ENCODE measurements at regions not wholly inside any gene's neighbourhood (a gene's known extent, or its start where the extent isn't known, plus 50 kb on each side); places are given as distances from the start of the nearest gene placed in this dataset.

DNA sequence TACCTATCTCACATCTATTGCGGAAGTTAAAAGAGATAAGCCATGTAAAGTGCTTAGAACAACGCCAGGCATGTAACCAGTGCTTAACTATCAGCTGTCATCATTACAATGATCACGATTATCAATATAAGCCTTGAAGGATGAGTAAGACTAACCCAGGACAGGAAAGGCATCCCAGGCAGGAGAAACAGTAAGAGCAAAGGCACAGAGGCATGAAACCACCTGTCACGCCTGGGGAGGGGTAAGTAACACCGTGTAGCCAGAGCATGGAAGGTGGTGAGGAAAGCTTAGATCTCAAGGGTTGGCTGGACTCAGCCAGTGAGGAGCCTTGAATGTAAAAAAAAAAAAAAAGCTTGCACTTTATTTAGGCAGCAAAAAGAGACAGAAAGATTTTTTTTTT is 71.7 kb upstream of the NOCT start:
- no peak for DNase-seq (ENCODE audit: low read depth, low spot score)
- Histone ChIP-seq H3K4me3 (no peak overlapping the region), H3K9me3 (ENCODE audit: low read depth, low read length) (no peaks in the 10 kb centered on the region), H3K27ac (no peak overlapping the region), H3K36me3 (ENCODE audit: insufficient read depth, low read length) (no peaks in the 10 kb centered on the region), H3K9ac (ENCODE audit: insufficient read length) (no peak overlapping the region)
- TF ChIP-seq FOXP2 (optimal IDR thresholded peaks at IDR 0.05; ENCODE audit: control extremely low read depth, extremely low read length, insufficient read depth), result no peak
- TF ChIP-seq EZH2 (IDR thresholded peaks at IDR 0.05), result no peak
- TF ChIP-seq POLR2AphosphoS5 (IDR thresholded peaks at IDR 0.05; ENCODE audit: borderline replicate concordance, low read depth, low read length), result no peak

DNA sequence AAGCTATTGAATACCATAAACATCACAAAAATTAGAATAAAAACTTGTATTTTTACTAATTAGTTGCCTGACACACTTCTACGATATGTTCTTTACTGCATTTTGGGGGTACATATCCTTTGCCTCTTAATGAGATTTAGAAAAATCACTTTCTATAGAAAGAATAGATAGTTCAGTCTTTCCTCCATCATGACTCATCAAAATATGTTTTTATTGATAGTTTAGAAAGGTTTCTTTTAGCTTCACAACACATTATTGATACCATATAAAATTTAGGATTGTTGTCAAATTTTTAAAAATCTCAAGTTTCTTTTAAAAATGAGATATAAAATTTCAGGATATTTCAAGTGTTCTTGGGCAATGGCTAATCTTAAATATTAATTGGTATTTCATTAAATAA is 74.5 kb upstream of the NOCT start:
- Histone ChIP-seq H3K27ac (no peak overlapping the region), H3K36me3 (ENCODE audit: insufficient read depth, low read length) (no peaks in the 10 kb centered on the region), H3K4me3 (no peak overlapping the region), H3K9me3 (ENCODE audit: low read depth, low read length) (no peaks in the 10 kb centered on the region), H3K9ac (ENCODE audit: insufficient read length) (no peak overlapping the region)
- DNase-seq (ENCODE audit: low read depth, low spot score), result no peak
- TF ChIP-seq POLR2AphosphoS5 (IDR thresholded peaks at IDR 0.05; ENCODE audit: borderline replicate concordance, low read depth, low read length) (no peak), EZH2 (IDR thresholded peaks at IDR 0.05) (no peak), FOXP2 (optimal IDR thresholded peaks at IDR 0.05; ENCODE audit: control extremely low read depth, extremely low read length, insufficient read depth) (no peak)

DNA sequence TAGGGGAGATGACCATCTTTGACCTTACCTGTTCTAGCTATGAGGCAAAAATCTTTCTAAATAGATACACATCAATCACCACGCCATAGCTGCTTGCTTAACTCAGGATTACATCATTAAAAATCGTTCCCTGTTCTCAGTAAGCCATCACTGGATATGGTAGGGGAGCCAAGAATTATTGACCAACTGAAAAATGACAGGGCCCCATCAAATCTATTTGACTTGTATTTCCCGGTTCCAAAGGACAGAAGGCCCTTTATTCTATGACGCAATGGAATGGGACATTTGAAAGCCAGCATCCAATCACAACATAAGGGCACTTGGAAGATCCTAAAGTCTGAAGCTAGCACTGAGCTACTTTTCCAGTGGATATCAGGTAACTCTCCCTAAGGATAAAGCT is 75.6 kb upstream of the NOCT start:
- no peak for DNase-seq (ENCODE audit: low read depth, low spot score)
- H3K9ac ChIP-seq (ENCODE audit: insufficient read length), result no peak overlapping the region
- H3K27ac ChIP-seq, result no peak overlapping the region
- no peaks in the 10 kb centered on the region for H3K36me3 ChIP-seq (ENCODE audit: insufficient read depth, low read length)
- no peaks in the 10 kb centered on the region for H3K9me3 ChIP-seq (ENCODE audit: low read depth, low read length)
- no peak for TF ChIP-seq FOXP2 (optimal IDR thresholded peaks at IDR 0.05; ENCODE audit: control extremely low read depth, extremely low read length, insufficient read depth)
- no peak for TF ChIP-seq POLR2AphosphoS5 (IDR thresholded peaks at IDR 0.05; ENCODE audit: borderline replicate concordance, low read depth, low read length)
- no peak for TF ChIP-seq EZH2 (IDR thresholded peaks at IDR 0.05)
- H3K4me3 ChIP-seq, result no peak overlapping the region

DNA sequence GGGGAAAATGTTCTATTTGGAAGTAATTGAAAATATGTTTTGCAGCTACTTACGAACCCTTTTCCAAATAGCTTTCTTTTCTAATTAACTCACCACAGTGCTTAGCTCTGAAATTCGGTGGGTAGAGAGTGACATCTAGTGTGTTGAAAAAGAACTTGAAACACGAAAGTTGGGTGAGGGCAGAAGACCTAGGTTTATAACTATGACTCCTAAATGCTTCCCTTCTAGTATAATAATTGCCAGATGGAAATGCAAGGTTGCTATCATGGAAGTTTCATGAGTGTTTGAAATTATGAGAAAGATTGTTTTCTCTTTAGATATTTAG is 77.3 kb upstream of the NOCT start:
- peak overlapping the region; percentile 69 for H3K4me3 ChIP-seq
- H3K36me3 ChIP-seq (ENCODE audit: insufficient read depth, low read length), result no peaks in the 10 kb centered on the region
- peak overlapping the region; percentile 48 for H3K9ac ChIP-seq (ENCODE audit: insufficient read length)
- no peaks in the 10 kb centered on the region for H3K9me3 ChIP-seq (ENCODE audit: low read depth, low read length)
- DNase-seq (ENCODE audit: low read depth, low spot score), result peak; percentile 75
- peak overlapping the region; percentile 19; the same call in 1 of the 2 replicates for H3K27ac ChIP-seq
- TF ChIP-seq POLR2AphosphoS5 (IDR thresholded peaks at IDR 0.05; ENCODE audit: borderline replicate concordance, low read depth, low read length), result no peak
- no peak for TF ChIP-seq EZH2 (IDR thresholded peaks at IDR 0.05)
- no peak for TF ChIP-seq FOXP2 (optimal IDR thresholded peaks at IDR 0.05; ENCODE audit: control extremely low read depth, extremely low read length, insufficient read depth)

DNA sequence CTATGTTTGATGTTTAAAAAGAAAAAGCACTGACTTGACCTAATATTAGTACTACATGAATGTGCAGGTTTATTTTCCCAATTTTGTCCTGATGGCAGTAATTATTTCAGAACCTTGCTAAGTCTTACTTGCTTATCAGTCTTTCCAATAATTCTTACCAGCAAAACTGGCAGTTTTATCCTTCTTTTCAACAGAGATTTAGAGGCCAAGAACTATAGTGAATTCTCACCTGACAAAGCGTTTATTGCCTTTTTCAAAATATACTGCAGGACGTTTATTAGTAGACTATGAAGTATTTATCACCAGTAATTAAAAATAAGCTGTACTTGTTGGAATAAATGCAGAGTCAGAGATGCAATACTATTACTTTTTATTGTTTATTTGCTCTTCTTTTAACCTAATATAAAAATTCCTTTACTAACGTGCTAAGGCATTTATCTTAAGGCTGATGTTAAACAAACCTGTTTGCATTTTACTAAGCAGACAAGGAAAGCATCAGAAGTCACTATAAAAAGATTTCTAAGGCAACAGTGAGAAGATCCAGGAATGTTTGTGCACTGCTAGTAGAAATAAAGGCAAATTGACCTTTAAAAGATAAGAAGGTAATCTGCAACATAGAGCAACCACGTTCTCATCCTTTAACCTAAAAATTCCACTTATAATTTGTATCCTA is 80.3 kb upstream of the NOCT start:
- no peaks in the 10 kb centered on the region for H3K36me3 ChIP-seq (ENCODE audit: insufficient read depth, low read length)
- no peak overlapping the region for H3K4me3 ChIP-seq
- no peak for TF ChIP-seq FOXP2 (optimal IDR thresholded peaks at IDR 0.05; ENCODE audit: control extremely low read depth, extremely low read length, insufficient read depth)
- no peak for TF ChIP-seq EZH2 (IDR thresholded peaks at IDR 0.05)
- TF ChIP-seq POLR2AphosphoS5 (IDR thresholded peaks at IDR 0.05; ENCODE audit: borderline replicate concordance, low read depth, low read length), result no peak
- H3K27ac ChIP-seq, result no peak overlapping the region
- H3K9me3 ChIP-seq (ENCODE audit: low read depth, low read length), result no peaks in the 10 kb centered on the region
- DNase-seq (ENCODE audit: low read depth, low spot score), result no peak
- no peak overlapping the region for H3K9ac ChIP-seq (ENCODE audit: insufficient read length)

DNA sequence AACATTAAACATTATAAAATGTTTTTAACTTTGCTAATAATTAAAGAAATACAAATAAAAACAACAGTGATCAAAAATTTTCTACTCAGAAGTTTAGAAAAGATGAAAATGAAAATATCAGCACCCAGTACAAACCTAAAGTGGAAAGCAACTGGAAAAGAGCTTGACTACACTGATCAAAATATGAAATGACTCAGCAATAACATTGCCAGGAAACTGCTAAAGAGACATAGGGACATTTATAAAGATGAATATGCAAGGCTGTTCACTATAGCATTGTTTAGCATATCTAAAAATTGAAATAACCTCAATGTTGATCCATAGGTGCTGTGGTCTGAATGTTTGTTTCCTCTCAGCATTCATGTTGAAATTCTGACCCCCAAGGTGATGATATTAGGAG is 88.5 kb upstream of the NOCT start:
- Histone ChIP-seq H3K36me3 (ENCODE audit: insufficient read depth, low read length) (no peaks in the 10 kb centered on the region), H3K9me3 (ENCODE audit: low read depth, low read length) (no peaks in the 10 kb centered on the region), H3K9ac (ENCODE audit: insufficient read length) (no peak overlapping the region), H3K27ac (0 out of 2 replicates have a peak overlapping the region, but pooled peaks have one; percentile 31), H3K4me3 (no peak overlapping the region)
- no peak for DNase-seq (ENCODE audit: low read depth, low spot score)
- TF ChIP-seq EZH2 (IDR thresholded peaks at IDR 0.05) (no peak), FOXP2 (optimal IDR thresholded peaks at IDR 0.05; ENCODE audit: control extremely low read depth, extremely low read length, insufficient read depth) (no peak), POLR2AphosphoS5 (IDR thresholded peaks at IDR 0.05; ENCODE audit: borderline replicate concordance, low read depth, low read length) (no peak)

DNA sequence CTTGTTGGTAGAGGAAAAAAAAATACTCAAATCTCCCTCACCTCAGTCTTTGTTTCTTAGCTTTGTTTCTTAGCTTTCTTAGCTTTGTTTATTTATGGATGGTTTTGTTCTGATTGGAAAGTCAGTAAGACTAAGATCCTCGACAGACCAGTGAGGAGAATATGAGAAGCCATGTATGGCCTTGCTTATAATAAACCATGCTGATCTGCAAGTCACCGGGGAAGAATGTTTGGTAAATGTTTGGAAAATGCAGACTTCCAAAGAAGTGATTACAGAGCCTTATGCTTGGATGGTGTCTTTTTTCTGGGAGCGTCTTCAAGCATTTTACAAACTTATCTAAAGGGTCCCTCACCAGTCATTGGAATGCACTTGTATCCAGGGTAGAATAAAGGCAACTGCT is 90.1 kb upstream of the NOCT start:
- H3K4me3 ChIP-seq, result no peak overlapping the region
- H3K9me3 ChIP-seq (ENCODE audit: low read depth, low read length), result no peaks in the 10 kb centered on the region
- no peak overlapping the region for H3K27ac ChIP-seq
- H3K9ac ChIP-seq (ENCODE audit: insufficient read length), result no peak overlapping the region
- no peaks in the 10 kb centered on the region for H3K36me3 ChIP-seq (ENCODE audit: insufficient read depth, low read length)
- no peak for DNase-seq (ENCODE audit: low read depth, low spot score)
- TF ChIP-seq FOXP2 (optimal IDR thresholded peaks at IDR 0.05; ENCODE audit: control extremely low read depth, extremely low read length, insufficient read depth) (no peak), POLR2AphosphoS5 (IDR thresholded peaks at IDR 0.05; ENCODE audit: borderline replicate concordance, low read depth, low read length) (no peak), EZH2 (IDR thresholded peaks at IDR 0.05) (no peak)

DNA sequence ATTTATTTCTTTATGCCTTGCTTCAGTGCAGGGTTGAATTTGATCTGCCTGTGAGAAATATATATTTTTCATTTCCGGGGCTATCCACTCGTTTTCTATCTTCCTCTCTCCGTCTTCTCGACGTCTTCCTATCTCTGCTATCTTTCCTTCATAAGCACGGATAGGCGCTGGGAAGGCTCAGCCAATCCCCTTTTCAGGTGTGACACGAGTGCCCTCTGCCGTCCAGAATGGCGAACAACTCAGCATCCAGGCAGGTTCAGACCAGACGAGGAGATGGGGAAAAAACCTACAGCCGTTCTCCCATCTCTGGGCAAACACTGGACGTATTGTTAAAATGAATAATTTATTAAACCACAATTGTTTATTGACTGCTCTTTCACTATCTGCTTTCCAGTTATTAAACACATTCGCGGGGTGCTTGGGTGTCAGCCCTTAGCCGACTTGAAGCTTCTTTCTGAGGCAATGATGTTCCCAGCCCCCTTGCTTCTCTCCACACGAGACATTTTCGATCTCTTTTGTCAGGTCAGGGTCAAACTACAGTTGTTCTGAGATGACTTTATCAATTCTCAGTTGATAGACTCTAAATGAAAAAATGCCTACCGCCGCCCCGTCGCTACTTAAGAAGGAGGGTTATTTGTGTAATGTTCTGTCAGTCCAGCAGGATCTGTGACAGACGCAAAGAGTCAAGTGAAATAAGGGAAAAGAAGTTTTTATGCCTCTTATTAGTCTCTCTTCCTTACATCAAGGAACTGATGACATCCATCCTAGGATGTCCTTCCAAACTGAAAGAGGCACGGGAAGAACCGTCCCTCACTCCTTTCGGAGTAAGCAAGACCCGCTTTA is 96.3 kb upstream of the NOCT start:
- Histone ChIP-seq H3K9ac (ENCODE audit: insufficient read length) (no peak overlapping the region), H3K36me3 (ENCODE audit: insufficient read depth, low read length) (no peaks in the 10 kb centered on the region), H3K4me3 (peak overlapping the region; percentile 29; the same call in 1 of the 2 replicates), H3K9me3 (ENCODE audit: low read depth, low read length) (no peaks in the 10 kb centered on the region), H3K27ac (no peak overlapping the region)
- no peak for TF ChIP-seq POLR2AphosphoS5 (IDR thresholded peaks at IDR 0.05; ENCODE audit: borderline replicate concordance, low read depth, low read length)
- no peak for TF ChIP-seq EZH2 (IDR thresholded peaks at IDR 0.05)
- TF ChIP-seq FOXP2 (optimal IDR thresholded peaks at IDR 0.05; ENCODE audit: control extremely low read depth, extremely low read length, insufficient read depth), result no peak
- DNase-seq (ENCODE audit: low read depth, low spot score), result peak; percentile 69
